WERI-Rb-1 (cell line): ENCODE measurements at regions not wholly inside any gene's neighbourhood (a gene's known extent, or its start where the extent isn't known, plus 50 kb on each side); places are given as distances from the start of the nearest gene placed in this dataset.

ENCODE experiments used
- DNase-seq: peaks from one replicate; pipeline ENCODE4 v3.0.0-alpha.2; 2020
- H3K27ac ChIP-seq: fragments of 250-450 bp; sonication (Bioruptor Pico); 2 replicates; pipeline ENCODE4 v1.5.1; 2020; ENCODE audit warnings: mild to moderate bottlenecking, moderate library complexity
- H3K27me3 ChIP-seq: fragments of 250-450 bp; sonication (Bioruptor Pico); 2 replicates; pipeline ENCODE4 v1.5.1; 2021; ENCODE audit warnings: mild to moderate bottlenecking, low read depth, moderate library complexity; ENCODE audit not compliant: insufficient read depth, severe bottlenecking
- H3K36me3 ChIP-seq: fragments of 250-450 bp; sonication (Bioruptor Pico); 2 replicates; pipeline ENCODE4 v1.5.1; 2020; ENCODE audit warnings: mild to moderate bottlenecking, moderate library complexity
- H3K4me3 ChIP-seq: 2 replicates; pipeline ENCODE4 v1.5.1; 2011; ENCODE audit warnings: low read depth, mild to moderate bottlenecking, control low read depth, low read length
- H3K9me3 ChIP-seq: fragments of 250-450 bp; sonication (Bioruptor Pico); 2 replicates; pipeline ENCODE4 v1.5.1; 2021; ENCODE audit warnings: mild to moderate bottlenecking, moderate library complexity; ENCODE audit not compliant: severe bottlenecking
- TF ChIP-seq, protein P1 (sequence below): IDR thresholded peaks from 2 replicates; pipeline ENCODE4 v1.5.1; 2011; ENCODE audit warnings: low read depth, mild to moderate bottlenecking, control low read depth, inconsistent platforms, low read length

DNA sequence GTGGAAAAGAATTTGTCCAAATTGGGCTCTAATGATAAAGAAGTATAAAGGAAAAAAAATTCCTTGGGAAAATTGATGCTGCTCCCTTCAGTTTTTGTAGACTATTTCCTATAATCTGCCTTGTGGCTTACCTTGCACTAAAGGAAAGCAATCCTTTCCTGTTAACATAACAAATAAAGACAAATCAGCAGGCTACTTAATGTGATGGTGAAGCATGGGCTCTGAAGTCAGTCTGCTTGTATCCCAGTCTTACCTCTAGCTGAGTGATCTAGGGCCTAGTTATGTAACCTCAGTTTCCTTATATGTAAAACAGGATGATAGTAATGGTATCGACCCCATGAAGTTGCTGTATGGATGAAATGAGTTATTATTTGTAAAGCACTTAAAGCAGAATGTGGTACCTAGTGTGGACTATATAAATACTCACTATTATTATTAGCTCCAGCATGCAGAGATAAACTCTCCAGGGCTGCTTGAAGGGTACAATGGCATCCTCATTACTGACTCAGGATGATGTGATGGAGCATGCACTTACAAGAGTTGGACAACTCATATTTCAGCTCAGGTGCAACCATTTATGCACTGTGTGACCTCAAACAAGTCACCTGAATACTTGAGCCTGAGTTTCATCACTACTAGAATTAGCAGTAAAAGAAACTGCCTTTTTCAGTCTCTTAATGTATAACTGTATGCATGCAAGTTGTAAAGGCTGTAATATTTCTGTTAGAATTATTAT lies 156.1 kb downstream of the DKK1 start:
- no peak for DNase-seq
- Histone ChIP-seq H3K27me3 (no peaks in the 10 kb centered on the region), H3K36me3 (no peaks in the 10 kb centered on the region), H3K4me3 (no peak overlapping the region), H3K27ac (no peak overlapping the region), H3K9me3 (no peaks in the 10 kb centered on the region)
- TF ChIP-seq, protein P1, sequence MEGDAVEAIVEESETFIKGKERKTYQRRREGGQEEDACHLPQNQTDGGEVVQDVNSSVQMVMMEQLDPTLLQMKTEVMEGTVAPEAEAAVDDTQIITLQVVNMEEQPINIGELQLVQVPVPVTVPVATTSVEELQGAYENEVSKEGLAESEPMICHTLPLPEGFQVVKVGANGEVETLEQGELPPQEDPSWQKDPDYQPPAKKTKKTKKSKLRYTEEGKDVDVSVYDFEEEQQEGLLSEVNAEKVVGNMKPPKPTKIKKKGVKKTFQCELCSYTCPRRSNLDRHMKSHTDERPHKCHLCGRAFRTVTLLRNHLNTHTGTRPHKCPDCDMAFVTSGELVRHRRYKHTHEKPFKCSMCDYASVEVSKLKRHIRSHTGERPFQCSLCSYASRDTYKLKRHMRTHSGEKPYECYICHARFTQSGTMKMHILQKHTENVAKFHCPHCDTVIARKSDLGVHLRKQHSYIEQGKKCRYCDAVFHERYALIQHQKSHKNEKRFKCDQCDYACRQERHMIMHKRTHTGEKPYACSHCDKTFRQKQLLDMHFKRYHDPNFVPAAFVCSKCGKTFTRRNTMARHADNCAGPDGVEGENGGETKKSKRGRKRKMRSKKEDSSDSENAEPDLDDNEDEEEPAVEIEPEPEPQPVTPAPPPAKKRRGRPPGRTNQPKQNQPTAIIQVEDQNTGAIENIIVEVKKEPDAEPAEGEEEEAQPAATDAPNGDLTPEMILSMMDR, result no peak

DNA sequence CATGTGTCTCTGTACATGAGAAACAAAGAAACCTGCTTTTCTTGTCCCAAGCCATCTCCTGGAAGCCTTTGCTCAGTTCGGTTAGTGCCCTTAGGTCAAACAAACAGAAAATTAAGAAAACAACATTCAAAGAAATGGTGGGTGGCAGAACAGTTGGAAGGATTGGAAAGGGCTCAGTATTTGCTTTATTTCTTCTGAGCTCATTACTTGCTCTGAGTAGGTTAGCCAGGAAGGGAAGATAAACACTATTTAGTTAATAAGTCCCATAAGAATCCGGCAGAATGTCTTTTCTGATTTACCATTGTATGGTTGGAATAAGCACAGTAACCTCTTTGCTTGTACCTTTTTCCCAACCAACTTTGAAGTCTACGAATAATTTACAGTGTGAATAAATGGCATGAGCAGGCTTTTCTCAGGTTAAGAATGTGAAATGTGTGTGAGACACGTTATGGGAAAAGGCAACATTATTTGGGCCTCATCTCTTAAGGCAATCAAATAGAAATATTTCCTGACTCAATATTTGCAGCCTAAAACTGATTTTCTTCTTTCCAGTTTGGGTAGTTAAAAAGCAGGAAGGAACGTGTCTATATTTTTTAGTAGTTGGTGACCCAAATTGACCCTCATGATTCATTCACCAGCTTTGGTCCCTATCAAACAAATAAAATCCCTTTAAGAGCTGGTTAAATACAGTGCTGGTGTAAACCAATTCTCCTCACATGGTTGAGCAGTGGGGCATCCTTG lies 158.5 kb downstream of the DKK1 start:
- H3K36me3 ChIP-seq, result no peaks in the 10 kb centered on the region
- DNase-seq, result no peak
- H3K9me3 ChIP-seq, result no peaks in the 10 kb centered on the region
- H3K27ac ChIP-seq, result no peak overlapping the region
- H3K27me3 ChIP-seq, result no peaks in the 10 kb centered on the region
- TF ChIP-seq, protein P1, result no peak
- H3K4me3 ChIP-seq, result no peak overlapping the region

GRCh38 chr10:52474265-52474664 lies 160.2 kb downstream of the DKK1 start:
- Histone ChIP-seq H3K36me3 (no peaks in the 10 kb centered on the region), H3K27me3 (no peaks in the 10 kb centered on the region), H3K27ac (no peak overlapping the region), H3K4me3 (no peak overlapping the region), H3K9me3 (no peaks in the 10 kb centered on the region)
- no peak for DNase-seq
- TF ChIP-seq, protein P1, result no peak

DNA sequence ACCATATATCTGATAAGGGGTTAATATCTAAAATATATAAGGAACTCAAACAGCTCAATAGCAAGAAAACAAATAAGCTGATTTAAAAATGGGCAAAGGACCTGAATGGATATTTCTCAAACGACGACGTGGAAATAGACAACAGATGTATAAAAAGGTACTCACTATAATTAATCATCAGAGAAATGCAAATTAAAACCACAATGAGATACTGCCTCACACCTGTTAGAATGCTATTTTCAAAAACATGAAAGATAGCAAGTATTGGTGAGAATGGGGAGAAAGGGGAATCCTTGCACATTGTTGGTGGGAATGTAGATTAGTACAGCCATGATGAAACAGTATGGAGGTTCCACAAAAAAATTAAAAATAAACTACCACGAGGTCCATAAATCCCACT lies 163.2 kb downstream of the DKK1 start:
- Histone ChIP-seq H3K36me3 (no peaks in the 10 kb centered on the region), H3K4me3 (no peak overlapping the region), H3K27me3 (no peaks in the 10 kb centered on the region), H3K9me3 (no peaks in the 10 kb centered on the region), H3K27ac (no peak overlapping the region)
- no peak for DNase-seq
- TF ChIP-seq, protein P1, result no peak

DNA sequence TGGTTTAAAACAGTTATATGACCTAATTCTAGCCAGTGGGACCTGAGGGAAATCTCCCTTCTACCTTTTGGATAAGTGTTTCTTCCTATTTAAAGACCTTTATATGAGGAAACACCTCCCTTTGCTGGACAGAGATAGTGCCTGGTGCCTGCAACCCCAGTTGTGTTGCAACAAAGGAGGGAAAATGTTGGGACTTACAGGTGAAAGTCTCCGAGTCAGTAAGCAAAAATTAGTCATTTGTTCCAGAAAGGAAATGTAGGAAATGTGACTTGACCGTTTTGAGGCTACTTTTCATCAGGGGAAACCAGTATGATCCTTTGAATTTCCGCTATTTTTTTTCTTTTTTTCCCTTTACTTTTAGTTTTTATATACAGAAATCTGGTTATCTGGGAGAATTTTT lies 165.5 kb downstream of the DKK1 start:
- no peak overlapping the region for H3K4me3 ChIP-seq
- H3K36me3 ChIP-seq, result no peaks in the 10 kb centered on the region
- H3K27me3 ChIP-seq, result no peaks in the 10 kb centered on the region
- H3K9me3 ChIP-seq, result no peaks in the 10 kb centered on the region
- no peak overlapping the region for H3K27ac ChIP-seq
- TF ChIP-seq, protein P1, result no peak
- no peak for DNase-seq
